Fibroblast of lung (primary cell): ENCODE measurements at regions not wholly inside any gene's neighbourhood (a gene's known extent, or its start where the extent isn't known, plus 50 kb on each side); places are given as distances from the start of the nearest gene placed in this dataset.
"Not testable (repeated sequence)": the region's sequence is repeated elsewhere in the genome, so short reads cannot be mapped to it uniquely, and the experiment has no call there.

Experiments used
- DNase-seq, 2 donors: peaks; one replicate each; pipeline versions ENCODE4 v3.0.0 to v3.0.0-alpha.2; 2010; ENCODE audit warnings: low read depth in 2 of 2
- H2AFZ ChIP-seq: 2 replicates; pipeline ENCODE4 v1.5.1; 2012; ENCODE audit warnings: low read length, control low read depth, inconsistent platforms
- H3K27ac ChIP-seq: 2 replicates; pipeline ENCODE4 v1.5.1; 2011; ENCODE audit warnings: low read length, control low read depth; ENCODE audit not compliant: insufficient read depth
- H3K27me3 ChIP-seq: 2 replicates; pipeline ENCODE4 v1.5.1; 2011; ENCODE audit warnings: mild to moderate bottlenecking, low read length; ENCODE audit not compliant: control insufficient read depth, insufficient read depth
- H3K36me3 ChIP-seq: 2 replicates; pipeline ENCODE4 v1.5.1; 2011; ENCODE audit warnings: low read length; ENCODE audit not compliant: control insufficient read depth, insufficient read depth
- H3K4me1 ChIP-seq: 2 replicates; pipeline ENCODE4 v1.5.1; 2011; ENCODE audit warnings: low read length; ENCODE audit not compliant: control insufficient read depth, insufficient read depth; ENCODE audit errors: extremely low read depth
- H3K4me2 ChIP-seq: 2 replicates; pipeline ENCODE4 v1.5.1; 2011; ENCODE audit warnings: low read length, control low read depth; ENCODE audit not compliant: insufficient read depth; ENCODE audit errors: extremely low read depth
- H3K4me3 ChIP-seq, 4 experiments: fragments of 200-600 bp in 1 of 4; sonication (generic) in 1 of 4; replicated peaks in 1 of 4; 2 replicates each; pipeline ENCODE4 v1.5.1; 2011 to 2016; ENCODE audit warnings: low read length in 4 of 4, low read depth in 3 of 4, mild to moderate bottlenecking in 3 of 4, control low read depth in 2 of 4, inconsistent platforms in 1 of 4, mixed read lengths in 1 of 4; ENCODE audit not compliant: insufficient read depth in 1 of 4; ENCODE audit errors: control extremely low read depth in 1 of 4
- H3K79me2 ChIP-seq: 2 replicates; pipeline ENCODE4 v1.5.1; 2012; ENCODE audit warnings: mild to moderate bottlenecking, low read length, inconsistent platforms; ENCODE audit not compliant: control insufficient read depth, insufficient read depth
- H3K9ac ChIP-seq: 2 replicates; pipeline ENCODE4 v1.5.1; 2011; ENCODE audit warnings: mild to moderate bottlenecking, low read length, control low read depth; ENCODE audit not compliant: insufficient read depth
- H3K9me3 ChIP-seq: 2 replicates; pipeline ENCODE4 v1.5.1; 2012; ENCODE audit warnings: low read depth, low read length; ENCODE audit not compliant: control insufficient read depth, insufficient read depth
- H4K20me1 ChIP-seq: 2 replicates; pipeline ENCODE4 v1.5.1; 2011; ENCODE audit warnings: low read length; ENCODE audit not compliant: control insufficient read depth, insufficient read depth; ENCODE audit errors: extremely low read depth
- EZH2 ChIP-seq: IDR thresholded peaks from 2 replicates; pipeline ENCODE4 v1.5.1; 2012; ENCODE audit warnings: low read length, control low read depth, mild to moderate bottlenecking; ENCODE audit errors: missing control alignments
- TF ChIP-seq, protein P1 (sequence below), 2 donors: IDR thresholded peaks in 1 of 2; conservative IDR thresholded peaks in 1 of 2; 1 replicate in 1 of 2; 2 replicates in 1 of 2; pipeline ENCODE4 v1.5.1; 2011 to 2012; ENCODE audit warnings: low read length in 2 of 2, control low read depth in 1 of 2, inconsistent platforms in 1 of 2, low read depth in 1 of 2, mild to moderate bottlenecking in 1 of 2

DNA sequence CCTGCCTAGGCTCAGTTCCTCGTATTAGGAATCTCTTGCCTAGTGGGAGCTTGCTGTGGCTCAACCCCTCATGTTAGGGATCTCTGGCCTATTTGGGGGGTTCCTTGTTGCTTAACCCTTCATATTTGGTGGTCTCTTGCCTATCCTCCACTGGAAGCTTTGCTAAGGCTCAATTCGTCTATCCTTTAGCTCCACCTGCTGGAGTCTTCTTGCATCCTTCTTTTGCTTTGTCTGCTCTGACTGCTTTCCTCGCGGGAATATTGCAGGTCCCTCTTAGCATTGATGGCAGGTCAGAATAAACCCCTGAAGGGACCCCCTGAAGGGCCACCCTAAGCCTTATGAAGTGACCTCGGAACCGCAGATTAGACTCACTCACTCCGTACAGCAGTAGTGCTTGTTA lies 203.0 kb upstream of the TBX18 start:
- H2AFZ ChIP-seq = no peak overlapping the region
- no peak overlapping the region for H3K4me2 ChIP-seq
- H3K4me3 ChIP-seq = no peak overlapping the region
- no peaks in the 10 kb centered on the region for H3K9me3 ChIP-seq
- no peaks in the 10 kb centered on the region for H3K27me3 ChIP-seq
- TF ChIP-seq EZH2 = no peak
- TF ChIP-seq, protein P1, sequence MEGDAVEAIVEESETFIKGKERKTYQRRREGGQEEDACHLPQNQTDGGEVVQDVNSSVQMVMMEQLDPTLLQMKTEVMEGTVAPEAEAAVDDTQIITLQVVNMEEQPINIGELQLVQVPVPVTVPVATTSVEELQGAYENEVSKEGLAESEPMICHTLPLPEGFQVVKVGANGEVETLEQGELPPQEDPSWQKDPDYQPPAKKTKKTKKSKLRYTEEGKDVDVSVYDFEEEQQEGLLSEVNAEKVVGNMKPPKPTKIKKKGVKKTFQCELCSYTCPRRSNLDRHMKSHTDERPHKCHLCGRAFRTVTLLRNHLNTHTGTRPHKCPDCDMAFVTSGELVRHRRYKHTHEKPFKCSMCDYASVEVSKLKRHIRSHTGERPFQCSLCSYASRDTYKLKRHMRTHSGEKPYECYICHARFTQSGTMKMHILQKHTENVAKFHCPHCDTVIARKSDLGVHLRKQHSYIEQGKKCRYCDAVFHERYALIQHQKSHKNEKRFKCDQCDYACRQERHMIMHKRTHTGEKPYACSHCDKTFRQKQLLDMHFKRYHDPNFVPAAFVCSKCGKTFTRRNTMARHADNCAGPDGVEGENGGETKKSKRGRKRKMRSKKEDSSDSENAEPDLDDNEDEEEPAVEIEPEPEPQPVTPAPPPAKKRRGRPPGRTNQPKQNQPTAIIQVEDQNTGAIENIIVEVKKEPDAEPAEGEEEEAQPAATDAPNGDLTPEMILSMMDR (conservative IDR thresholded peaks at IDR 0.05 in 1 of 2, IDR thresholded peaks at IDR 0.05 in 1 of 2; ENCODE audit: low read depth in 1 of 2, low read length in 2 of 2) = peak; percentile 45 to 55
- DNase-seq = peak in 1 of 2 donors; percentile 57
- H4K20me1 ChIP-seq = no peaks in the 10 kb centered on the region
- H3K9ac ChIP-seq = no peak overlapping the region
- no peak overlapping the region for H3K27ac ChIP-seq
- no peaks in the 10 kb centered on the region for H3K79me2 ChIP-seq
- no peaks in the 10 kb centered on the region for H3K4me1 ChIP-seq
- no peaks in the 10 kb centered on the region for H3K36me3 ChIP-seq

DNA sequence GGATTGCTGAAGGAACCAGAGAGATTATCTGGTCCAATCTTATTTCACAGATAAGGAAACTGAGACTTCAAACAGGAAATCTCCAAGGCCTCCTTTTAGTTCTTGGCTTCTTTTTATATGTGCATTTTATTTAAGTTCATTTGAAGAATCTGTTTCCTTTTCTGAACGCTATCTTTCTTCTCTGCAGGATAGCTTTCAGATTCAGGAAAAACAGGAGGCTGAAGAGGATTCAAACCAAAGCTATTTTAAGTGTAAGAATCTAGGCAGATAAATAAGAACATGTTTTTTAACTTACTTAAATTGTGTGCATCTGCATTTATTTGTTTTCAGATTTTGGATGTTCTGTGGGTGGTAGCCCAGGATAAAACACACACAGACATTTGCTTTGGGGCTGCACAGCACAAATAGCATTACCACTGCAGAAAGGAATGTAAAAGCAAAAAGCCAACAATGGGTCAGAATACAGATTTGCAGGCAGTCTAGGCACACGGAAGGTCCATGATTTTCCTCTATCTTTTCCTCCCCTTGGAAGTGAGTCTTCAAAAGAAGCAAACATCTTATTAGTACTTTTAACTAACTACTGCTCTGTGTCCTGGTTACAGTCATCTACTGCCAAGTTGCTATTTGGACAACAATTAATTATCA lies 188.8 kb upstream of the TBX18 start:
- Histone ChIP-seq H3K9me3 (no peaks in the 10 kb centered on the region), H3K27ac (no peak overlapping the region), H2AFZ (no peak overlapping the region), H3K79me2 (no peaks in the 10 kb centered on the region), H3K9ac (no peak overlapping the region), H3K4me2 (no peak overlapping the region), H3K4me3 (no peak overlapping the region), H3K27me3 (no peaks in the 10 kb centered on the region), H3K36me3 (no peaks in the 10 kb centered on the region), H4K20me1 (no peaks in the 10 kb centered on the region), H3K4me1 (no peaks in the 10 kb centered on the region)
- no peak for DNase-seq
- no peak for TF ChIP-seq EZH2
- TF ChIP-seq, protein P1 (conservative IDR thresholded peaks at IDR 0.05 in 1 of 2, IDR thresholded peaks at IDR 0.05 in 1 of 2; ENCODE audit: low read depth in 1 of 2, low read length in 2 of 2) = no peak

- H3K27me3 ChIP-seq, DNase-seq, H3K9ac ChIP-seq: not testable (repeated sequence)
Measured at GRCh38 chr6:84944926-84945325, 180.5 kb upstream of the TBX18 start.

More at GRCh38 chr6:84944926-84945325, 180.5 kb upstream of the TBX18 start:
- H3K4me1 ChIP-seq, H3K4me3 ChIP-seq, H2AFZ ChIP-seq, H3K4me2 ChIP-seq, H3K27ac ChIP-seq, H3K9me3 ChIP-seq, H3K36me3 ChIP-seq, H4K20me1 ChIP-seq, H3K79me2 ChIP-seq: not testable (repeated sequence)
